ENCODE measurements at regions not wholly inside any gene's neighbourhood (a gene's known extent, or its start where the extent isn't known, plus 50 kb on each side); places are given as distances from the start of the nearest gene placed in this dataset.

GRCh38 chrX:8284131-8284530, 113.1 kb upstream of the VCX2 start:
- Mint-ChIP-seq H3K4me3 (no peak overlapping the region), H3K9me3 (peaks cover 0 to 48% (median 11%) of the 10 kb centered on the region in 9 donors), H3K27ac (no peak overlapping the region), H3K27me3 (no peaks in the 10 kb centered on the region), H3K4me1 (no peaks in the 10 kb centered on the region), H3K36me3 (peaks cover 0 to 14% (median 0%) of the 10 kb centered on the region in 3 donors)
- ATAC-seq (no peak), DNase-seq (no peak)
- POLR2A ChIA-PET: no interaction called here

GRCh38 chrX:8288590-8288989, 117.5 kb upstream of the VCX2 start:
- Mint-ChIP-seq H3K4me1 (no peaks in the 10 kb centered on the region), H3K36me3 (peaks cover 0 to 25% (median 1%) of the 10 kb centered on the region in 3 donors), H3K9me3 (peaks cover 0 to 70% (median 27%) of the 10 kb centered on the region in 9 donors), H3K4me3 (no peak overlapping the region), H3K27me3 (no peaks in the 10 kb centered on the region), H3K27ac (no peak overlapping the region)
- ATAC-seq: no peak
- DNase-seq: no peak
- POLR2A ChIA-PET: no interaction called here

- Mint-ChIP-seq H3K36me3 (peaks cover 0 to 19% (median 2%) of the 10 kb centered on the region in 3 donors), H3K9me3 (peaks cover 0 to 74% (median 27%) of the 10 kb centered on the region in 9 donors), H3K27ac (no peak overlapping the region), H3K27me3 (no peaks in the 10 kb centered on the region), H3K4me1 (no peaks in the 10 kb centered on the region), H3K4me3 (no peak overlapping the region)
- DNase-seq (no peak), ATAC-seq (no peak)
- POLR2A ChIA-PET: no interaction called here
These were observed 118.5 kb upstream of the VCX2 start for GRCh38 chrX:8289523-8289922.

- Mint-ChIP-seq H3K36me3 (peaks cover 0 to 34% (median 2%) of the 10 kb centered on the region in 3 donors), H3K4me1 (no peaks in the 10 kb centered on the region), H3K9me3 (peaks cover 0 to 84% (median 25%) of the 10 kb centered on the region in 9 donors), H3K4me3 (no peak overlapping the region), H3K27ac (no peak overlapping the region), H3K27me3 (no peaks in the 10 kb centered on the region)
- POLR2A ChIA-PET: no interaction called here
- no peak for DNase-seq
- no peak for ATAC-seq
These were observed 126.7 kb upstream of the VCX2 start for GRCh38 chrX:8297766-8298165.

- no peaks in the 10 kb centered on the region for H3K4me1 Mint-ChIP-seq
- DNase-seq: no peak
- no peaks in the 10 kb centered on the region for H3K27me3 Mint-ChIP-seq
- peaks cover 0 to 41% (median 0%) of the 10 kb centered on the region in 3 donors for H3K36me3 Mint-ChIP-seq
- no peak for ATAC-seq
- no peak overlapping the region for H3K27ac Mint-ChIP-seq
- H3K9me3 Mint-ChIP-seq: peaks cover 0 to 89% (median 13%) of the 10 kb centered on the region in 9 donors
- POLR2A ChIA-PET: no interaction called here
- no peak overlapping the region for H3K4me3 Mint-ChIP-seq
These were observed 133.6 kb upstream of the VCX2 start for GRCh38 chrX:8304668-8305067.

GRCh38 chrX:8305350-8305749, 134.3 kb upstream of the VCX2 start:
- ATAC-seq (no peak), DNase-seq (no peak)
- Mint-ChIP-seq H3K4me3 (no peak overlapping the region), H3K36me3 (peaks cover 0 to 41% (median 0%) of the 10 kb centered on the region in 3 donors), H3K27me3 (no peaks in the 10 kb centered on the region), H3K9me3 (peaks cover 0 to 90% (median 14%) of the 10 kb centered on the region in 9 donors), H3K27ac (no peak overlapping the region), H3K4me1 (no peaks in the 10 kb centered on the region)
- POLR2A ChIA-PET: no interaction called here

- no peak overlapping the region for H3K4me3 Mint-ChIP-seq
- H3K27me3 Mint-ChIP-seq: no peaks in the 10 kb centered on the region
- H3K4me1 Mint-ChIP-seq: no peaks in the 10 kb centered on the region
- H3K9me3 Mint-ChIP-seq: peaks cover 0 to 90% (median 15%) of the 10 kb centered on the region in 9 donors
- no peak for ATAC-seq
- no peak overlapping the region for H3K27ac Mint-ChIP-seq
- no peak for DNase-seq
- peaks cover 0 to 39% (median 0%) of the 10 kb centered on the region in 3 donors for H3K36me3 Mint-ChIP-seq
- POLR2A ChIA-PET: no interaction called here
These were observed 135.3 kb upstream of the VCX2 start for GRCh38 chrX:8306291-8306925.

GRCh38 chrX:8310409-8310808, 139.3 kb upstream of the VCX2 start:
- no peak overlapping the region for H3K4me3 Mint-ChIP-seq
- H3K4me1 Mint-ChIP-seq: no peaks in the 10 kb centered on the region
- DNase-seq: no peak
- H3K36me3 Mint-ChIP-seq: peaks cover 0 to 34% (median 2%) of the 10 kb centered on the region in 3 donors
- H3K27ac Mint-ChIP-seq: no peak overlapping the region
- POLR2A ChIA-PET: no interaction called here
- H3K9me3 Mint-ChIP-seq: peaks cover 0 to 84% (median 24%) of the 10 kb centered on the region in 9 donors
- no peak for ATAC-seq
- H3K27me3 Mint-ChIP-seq: no peaks in the 10 kb centered on the region

GRCh38 chrX:8313844-8314243, 142.8 kb upstream of the VCX2 start:
- Mint-ChIP-seq H3K36me3 (peaks cover 0 to 25% (median 2%) of the 10 kb centered on the region in 3 donors), H3K27me3 (no peaks in the 10 kb centered on the region), H3K4me3 (no peak overlapping the region), H3K4me1 (no peaks in the 10 kb centered on the region), H3K9me3 (peaks cover 0 to 67% (median 11%) of the 10 kb centered on the region in 9 donors), H3K27ac (no peak overlapping the region)
- POLR2A ChIA-PET: no interaction called here
- no peak for DNase-seq
- ATAC-seq: no peak

GRCh38 chrX:8314881-8315280, 143.8 kb upstream of the VCX2 start:
- no peaks in the 10 kb centered on the region for H3K4me1 Mint-ChIP-seq
- no peaks in the 10 kb centered on the region for H3K27me3 Mint-ChIP-seq
- H3K36me3 Mint-ChIP-seq: peaks cover 0 to 20% (median 2%) of the 10 kb centered on the region in 3 donors
- ATAC-seq (no peak), DNase-seq (no peak)
- no peak overlapping the region for H3K27ac Mint-ChIP-seq
- H3K4me3 Mint-ChIP-seq: no peak overlapping the region
- H3K9me3 Mint-ChIP-seq: peaks cover 0 to 62% (median 9%) of the 10 kb centered on the region in 9 donors
- POLR2A ChIA-PET: no interaction called here

- POLR2A ChIA-PET: no interaction called here
- H3K27ac Mint-ChIP-seq: no peak overlapping the region
- DNase-seq (no peak), ATAC-seq (no peak)
- no peaks in the 10 kb centered on the region for H3K4me1 Mint-ChIP-seq
- peaks cover 0 to 61% (median 7%) of the 10 kb centered on the region in 9 donors for H3K9me3 Mint-ChIP-seq
- H3K36me3 Mint-ChIP-seq: peaks cover 0 to 19% (median 2%) of the 10 kb centered on the region in 3 donors
- no peak overlapping the region for H3K4me3 Mint-ChIP-seq
- H3K27me3 Mint-ChIP-seq: no peaks in the 10 kb centered on the region
These were observed 145.3 kb upstream of the VCX3B start for GRCh38 chrX:8319359-8319758.

GRCh38 chrX:8323356-8323755, 141.3 kb upstream of the VCX3B start:
- Mint-ChIP-seq H3K4me3 (no peak overlapping the region), H3K9me3 (peaks cover 0 to 49% (median 7%) of the 10 kb centered on the region in 9 donors), H3K36me3 (peaks cover 0 to 20% (median 0%) of the 10 kb centered on the region in 3 donors), H3K27me3 (no peaks in the 10 kb centered on the region), H3K27ac (no peak overlapping the region), H3K4me1 (no peaks in the 10 kb centered on the region)
- POLR2A ChIA-PET: no interaction called here
- DNase-seq (no peak), ATAC-seq (no peak)

GRCh38 chrX:8341814-8342590, 122.6 kb upstream of the VCX3B start:
- peaks cover 0 to 90% (median 25%) of the 10 kb centered on the region in 9 donors for H3K9me3 Mint-ChIP-seq
- H3K36me3 Mint-ChIP-seq: peaks cover 0 to 39% (median 1%) of the 10 kb centered on the region in 3 donors
- peaks cover 0 to 1% (median 0%) of the 10 kb centered on the region in 4 donors for H3K4me1 Mint-ChIP-seq
- ATAC-seq: no peak
- H3K4me3 Mint-ChIP-seq: no peak overlapping the region
- no peak overlapping the region for H3K27ac Mint-ChIP-seq
- no peak for DNase-seq
- no peaks in the 10 kb centered on the region for H3K27me3 Mint-ChIP-seq
- POLR2A ChIA-PET: no interaction called here

All from naive thymus-derived CD8-positive, alpha-beta T cell (primary cell).